OCI-LY3 (cell line): ENCODE measurements at regions not wholly inside any gene's neighbourhood (a gene's known extent, or its start where the extent isn't known, plus 50 kb on each side); places are given as distances from the start of the nearest gene placed in this dataset.

Experiments
- CTCF ChIP-seq: fragments of 200-600, 300-600 bp; sonication (generic); IDR thresholded peaks from 2 replicates; pipeline ENCODE4 v1.5.1; 2014; ENCODE audit warnings: antibody characterized with exemption, low read length, low read depth
- EZH2phosphoT487 ChIP-seq: fragments of 200-600 bp; shearing (Covaris generic); IDR thresholded peaks from 2 replicates; pipeline ENCODE4 v1.6.1; 2018; ENCODE audit warnings: antibody characterized with exemption, mixed run types, low read depth

- TF ChIP-seq CTCF (no peak), EZH2phosphoT487 (no peak)
These were observed 225.6 kb upstream of the ZBED5 start for GRCh38 chr11:11083441-11083840.
